ENCODE measurements at regions not wholly inside any gene's neighbourhood (a gene's known extent, or its start where the extent isn't known, plus 50 kb on each side); places are given as distances from the start of the nearest gene placed in this dataset.

- H3K4me2 ChIP-seq (ENCODE audit: low read length): peak overlapping the region; percentile 23
- no peak overlapping the region for H3K9ac ChIP-seq
- no peak overlapping the region for H3K4me3 ChIP-seq (ENCODE audit: low read depth, low read length)
- TF ChIP-seq CTCF (IDR thresholded peaks at IDR 0.05): no peak
- no peaks in the 10 kb centered on the region for H3K9me3 ChIP-seq (ENCODE audit: control insufficient read depth, low read length)
- no peak overlapping the region for H3K27ac ChIP-seq
- no peak overlapping the region for H2AFZ ChIP-seq
- H3K27me3 ChIP-seq (ENCODE audit: control insufficient read depth, insufficient read depth, low read length): no peaks in the 10 kb centered on the region
- H3K4me1 ChIP-seq: no peaks in the 10 kb centered on the region
- H3K36me3 ChIP-seq (ENCODE audit: control insufficient read depth, insufficient read depth, low read length): no peaks in the 10 kb centered on the region
- no peaks in the 10 kb centered on the region for H3K79me2 ChIP-seq
Observed at GRCh38 chr13:29902632-29903305, 52.4 kb upstream of the UBL3 start.

GRCh38 chr13:29901710-29902631, 51.6 kb upstream of the UBL3 start:
- no peak overlapping the region for H3K27ac ChIP-seq
- no peaks in the 10 kb centered on the region for H3K27me3 ChIP-seq (ENCODE audit: control insufficient read depth, insufficient read depth, low read length)
- no peak for TF ChIP-seq CTCF (IDR thresholded peaks at IDR 0.05)
- no peaks in the 10 kb centered on the region for H3K79me2 ChIP-seq
- H3K4me2 ChIP-seq (ENCODE audit: low read length): peak overlapping the region; percentile 23
- no peak overlapping the region for H3K9ac ChIP-seq
- no peaks in the 10 kb centered on the region for H3K36me3 ChIP-seq (ENCODE audit: control insufficient read depth, insufficient read depth, low read length)
- H3K4me1 ChIP-seq: no peaks in the 10 kb centered on the region
- H2AFZ ChIP-seq: no peak overlapping the region
- no peak overlapping the region for H3K4me3 ChIP-seq (ENCODE audit: low read depth, low read length)
- no peaks in the 10 kb centered on the region for H3K9me3 ChIP-seq (ENCODE audit: control insufficient read depth, low read length)

Data from parathyroid adenoma (tissue), 2 donors.